GF-D8 (cell line): ENCODE measurements at regions not wholly inside any gene's neighbourhood (a gene's known extent, or its start where the extent isn't known, plus 50 kb on each side); places are given as distances from the start of the nearest gene placed in this dataset.

Experiments
- DNase-seq: peaks from one replicate; lab custom pipeline; 2025; lab: John Stamatoyannopoulos, UW

- no peak for DNase-seq
These were observed 270.9 kb downstream of the MZT1 start for GRCh38 chr13:72456486-72456885.

- no peak for DNase-seq
These were observed 274.3 kb downstream of the MZT1 start for GRCh38 chr13:72453161-72453560.

DNA sequence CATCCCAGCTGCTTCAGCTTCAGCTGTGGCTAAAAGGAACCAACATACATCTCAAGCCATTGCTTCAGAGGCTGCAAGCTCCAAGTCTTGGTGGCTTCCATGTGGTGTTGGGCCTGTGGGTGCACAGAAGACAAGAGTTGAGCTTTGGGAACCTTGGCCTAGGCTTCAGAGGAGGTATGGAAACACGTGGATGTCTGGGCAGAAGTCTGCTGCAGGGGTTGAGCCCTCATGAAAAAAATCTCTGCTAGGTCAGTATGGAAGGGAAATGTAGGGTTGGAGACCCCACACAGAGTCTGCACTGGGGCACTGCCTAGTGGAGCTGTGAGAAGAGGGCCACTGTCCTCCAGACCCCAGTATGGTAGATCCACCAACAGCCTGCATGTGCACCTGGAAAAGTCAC lies 279.3 kb downstream of the MZT1 start:
- no peak for DNase-seq

DNA sequence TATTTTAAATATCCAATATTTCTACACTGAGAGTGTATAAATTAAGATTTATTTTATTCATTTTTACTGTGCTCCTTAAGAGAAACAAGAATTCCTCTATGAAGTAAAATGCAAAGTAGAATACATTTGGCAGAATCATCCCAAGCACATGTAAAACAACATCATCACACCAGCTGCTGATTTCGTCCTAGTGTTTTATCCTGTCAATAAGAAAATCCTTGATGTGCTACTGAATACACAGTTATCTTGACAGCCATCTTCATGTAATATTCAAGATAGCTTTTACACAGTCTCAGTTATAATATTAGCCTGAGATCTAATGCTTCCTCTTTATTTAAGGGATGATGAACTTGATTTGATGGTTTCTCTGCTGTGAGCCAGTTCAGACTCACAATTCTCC lies 282.4 kb downstream of the MZT1 start:
- no peak for DNase-seq

DNA sequence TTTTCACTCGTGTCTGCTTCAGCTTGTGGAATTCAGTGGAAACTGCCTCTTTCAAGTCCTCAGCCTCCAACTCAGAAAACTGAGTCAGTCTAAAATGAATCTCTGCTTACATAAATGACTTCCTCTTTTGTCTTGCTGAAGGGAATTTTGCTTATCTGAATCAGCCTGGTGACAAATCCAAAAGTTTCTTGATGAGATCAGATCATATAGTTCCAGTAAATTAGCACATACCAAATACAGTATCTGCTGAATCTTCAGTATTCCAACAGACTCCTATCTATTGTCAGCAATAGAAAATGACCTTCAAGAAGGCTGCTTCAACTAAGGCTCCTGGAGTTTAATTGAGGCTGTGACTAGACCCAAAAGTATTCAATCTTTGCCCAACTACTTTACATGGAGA lies 290.0 kb downstream of the MZT1 start:
- no peak for DNase-seq

- DNase-seq, result no peak
These were observed 292.2 kb downstream of the MZT1 start for GRCh38 chr13:72435251-72435650.

DNA sequence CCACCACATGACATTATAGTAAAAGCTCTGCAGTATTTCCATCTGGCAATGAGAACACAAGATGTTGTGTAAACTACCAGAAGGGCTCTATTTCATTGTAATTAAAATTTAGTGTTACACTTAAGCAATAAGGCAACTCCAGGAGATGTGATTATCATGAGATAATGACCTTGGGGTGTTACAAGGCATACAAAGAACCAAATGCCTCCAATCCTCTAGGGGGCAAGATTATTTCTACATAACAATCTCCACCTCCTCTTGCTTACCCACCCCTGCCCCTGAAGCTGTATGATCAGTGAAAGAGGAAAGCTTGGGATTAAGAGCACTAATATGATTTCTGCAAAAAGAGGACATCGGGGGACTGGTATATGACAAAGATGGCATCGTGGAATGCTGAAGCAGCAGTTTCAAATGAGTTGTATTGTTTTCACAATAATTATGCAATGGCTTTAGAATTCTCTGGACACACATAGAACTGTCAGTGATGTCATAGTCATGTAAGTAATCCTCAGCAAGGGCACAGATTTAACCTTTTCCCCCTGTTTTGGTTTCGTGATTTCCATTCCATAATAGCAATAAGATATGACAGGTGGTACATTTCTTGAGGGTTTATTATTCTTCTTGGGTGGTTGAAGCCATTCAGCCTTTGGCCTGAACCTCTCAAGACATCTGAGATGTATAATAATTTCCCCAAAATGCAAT lies 295.3 kb downstream of the MZT1 start:
- no peak for DNase-seq

DNA sequence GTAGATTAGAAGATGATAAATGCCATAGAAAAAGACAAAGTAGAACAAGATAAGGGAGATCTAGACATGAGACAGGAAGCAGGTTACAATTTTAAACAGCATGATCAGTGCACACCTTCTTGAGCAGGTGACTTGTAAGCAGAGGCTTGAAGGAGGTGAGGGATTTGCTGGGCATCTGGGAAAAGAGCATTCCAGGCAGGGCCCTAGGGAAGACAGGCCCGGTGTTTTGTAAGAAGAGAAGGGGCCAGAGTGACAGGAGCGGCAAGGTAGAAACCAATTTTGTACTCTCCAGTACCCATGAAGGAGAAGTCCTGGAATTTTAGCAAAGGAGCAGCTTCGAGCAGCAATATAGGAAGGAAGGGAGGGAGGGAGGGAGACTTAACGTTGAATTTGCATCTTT lies 296.5 kb downstream of the MZT1 start:
- no peak for DNase-seq

GRCh38 chr13:72427757-72428528 lies 299.5 kb downstream of the MZT1 start:
- no peak for DNase-seq

- DNase-seq, result no peak
These were observed 303.4 kb downstream of the MZT1 start for GRCh38 chr13:72424059-72424458.

- DNase-seq, result no peak
These were observed 311.6 kb downstream of the MZT1 start for GRCh38 chr13:72415817-72416216.

GRCh38 chr13:72412481-72412880 lies 314.9 kb downstream of the MZT1 start:
- no peak for DNase-seq

- no peak for DNase-seq
These were observed 322.0 kb downstream of the MZT1 start for GRCh38 chr13:72405441-72405840.

DNA sequence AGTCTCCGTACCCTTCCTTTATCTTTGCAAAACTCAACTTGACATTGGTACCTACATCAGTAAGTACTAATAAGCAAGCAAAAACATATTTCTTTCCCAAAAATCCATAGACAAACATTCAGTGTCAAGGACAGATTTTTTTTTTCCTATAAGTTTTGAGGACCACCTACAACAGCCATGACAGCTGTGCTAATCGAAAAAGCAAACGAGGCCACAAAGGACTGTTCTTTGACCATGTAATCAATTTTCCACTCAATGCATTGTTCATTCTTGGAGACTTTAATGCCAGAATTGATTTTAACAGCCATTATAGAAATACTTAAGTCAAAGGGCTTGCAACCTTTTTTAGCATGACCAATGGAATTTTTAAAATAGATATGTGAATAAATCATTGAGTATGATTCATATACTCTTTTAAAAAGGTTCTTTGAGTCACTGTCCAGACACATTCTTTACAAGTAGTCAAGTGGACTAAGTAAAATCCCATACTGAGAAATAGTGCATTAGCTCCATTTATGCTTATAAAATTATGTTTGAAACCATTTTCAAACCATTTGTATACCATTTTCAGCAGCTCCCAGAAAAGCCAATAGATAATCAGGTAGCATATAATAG lies 323.9 kb downstream of the MZT1 start:
- no peak for DNase-seq

DNA sequence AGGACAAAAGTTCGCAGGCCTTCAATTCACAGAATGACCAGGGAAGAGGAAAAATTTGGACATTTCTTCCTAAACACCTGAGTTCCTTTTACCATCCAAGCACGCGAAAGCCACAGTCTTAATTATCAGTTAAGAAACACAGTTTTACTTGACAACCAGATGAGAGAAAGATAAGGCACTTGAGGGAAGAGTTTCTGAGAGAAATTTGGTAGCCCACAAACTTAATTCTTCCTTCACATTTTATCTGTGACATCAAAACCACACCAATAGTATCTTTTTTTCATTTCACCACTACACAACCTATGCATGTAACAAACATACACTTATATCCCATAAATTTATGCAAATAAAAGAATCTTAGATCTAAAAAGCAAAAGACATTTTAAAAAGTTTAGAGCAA lies 326.6 kb downstream of the MZT1 start:
- DNase-seq, result no peak

DNA sequence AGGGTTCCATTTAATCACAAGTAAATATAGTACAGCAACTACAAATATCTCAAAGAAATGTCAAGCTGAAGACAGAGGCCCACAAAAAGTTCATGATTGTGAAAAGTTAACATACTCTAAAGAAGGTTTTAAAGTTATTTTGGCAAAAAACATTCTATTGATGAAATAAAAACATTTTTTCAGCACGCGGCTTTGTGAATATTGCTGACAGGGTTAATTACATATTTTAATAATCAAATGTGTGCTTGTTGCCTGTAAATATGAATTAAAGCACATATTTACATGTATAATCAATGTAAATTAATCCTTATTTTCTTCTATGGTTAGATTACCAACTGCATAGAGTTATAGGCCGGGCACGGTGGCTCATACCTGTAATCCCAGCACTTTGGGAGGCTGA lies 328.1 kb downstream of the MZT1 start:
- no peak for DNase-seq

DNA sequence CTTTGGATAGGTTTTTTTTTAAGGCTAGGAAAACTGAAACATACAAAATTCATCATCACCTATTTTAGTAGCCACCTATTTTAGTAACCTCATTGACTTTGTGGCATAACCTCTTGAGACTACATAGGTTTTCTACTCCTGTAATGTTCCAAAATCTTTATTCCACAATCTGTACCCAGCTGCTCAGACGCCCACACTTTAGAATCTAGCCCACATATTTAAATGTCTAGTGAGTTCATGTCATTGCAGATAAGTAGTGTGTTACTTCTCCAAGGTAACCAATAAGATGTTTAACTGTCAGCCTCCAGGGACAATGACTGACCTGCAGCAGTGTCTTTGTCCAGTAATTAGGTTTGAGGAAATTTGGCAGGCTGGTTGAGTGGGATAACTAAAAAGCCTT lies 330.2 kb downstream of the MZT1 start:
- DNase-seq, result no peak

DNA sequence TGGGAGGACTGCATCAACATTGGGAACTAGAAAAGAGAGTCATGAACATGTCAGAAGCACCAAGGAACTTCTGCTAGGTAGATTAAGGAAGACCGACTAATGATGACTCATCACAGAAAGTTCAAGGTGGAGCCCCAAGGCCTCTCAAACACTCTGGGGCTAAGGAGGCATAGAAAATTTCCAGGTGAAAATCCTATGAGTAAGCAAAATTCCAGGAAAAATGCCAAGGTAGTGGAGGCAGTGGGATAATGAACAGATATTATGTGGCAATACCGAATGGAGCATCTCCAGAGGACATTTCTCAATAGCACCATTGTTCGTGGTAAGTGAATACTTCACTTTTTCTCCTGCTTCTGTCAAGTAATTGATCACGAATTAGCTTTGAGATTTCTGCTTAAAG lies 336.5 kb downstream of the MZT1 start:
- no peak for DNase-seq

GRCh38 chr13:72386138-72386684 lies 341.2 kb downstream of the MZT1 start:
- DNase-seq, result no peak

- DNase-seq, result no peak
These were observed 342.6 kb downstream of the MZT1 start for GRCh38 chr13:72384879-72385278.

- DNase-seq, result no peak
These were observed 343.1 kb downstream of the MZT1 start for GRCh38 chr13:72384186-72384823.

- no peak for DNase-seq
These were observed 343.8 kb downstream of the MZT1 start for GRCh38 chr13:72383646-72384045.

- no peak for DNase-seq
These were observed 347.8 kb downstream of the MZT1 start for GRCh38 chr13:72379581-72379980.
